HS-27A (cell line): ENCODE measurements at regions not wholly inside any gene's neighbourhood (a gene's known extent, or its start where the extent isn't known, plus 50 kb on each side); places are given as distances from the start of the nearest gene placed in this dataset.

Experiments used
- DNase-seq: peaks from one replicate; pipeline ENCODE4 v3.0.0-alpha.2; 2012; ENCODE audit warnings: low read depth, missing footprints

DNA sequence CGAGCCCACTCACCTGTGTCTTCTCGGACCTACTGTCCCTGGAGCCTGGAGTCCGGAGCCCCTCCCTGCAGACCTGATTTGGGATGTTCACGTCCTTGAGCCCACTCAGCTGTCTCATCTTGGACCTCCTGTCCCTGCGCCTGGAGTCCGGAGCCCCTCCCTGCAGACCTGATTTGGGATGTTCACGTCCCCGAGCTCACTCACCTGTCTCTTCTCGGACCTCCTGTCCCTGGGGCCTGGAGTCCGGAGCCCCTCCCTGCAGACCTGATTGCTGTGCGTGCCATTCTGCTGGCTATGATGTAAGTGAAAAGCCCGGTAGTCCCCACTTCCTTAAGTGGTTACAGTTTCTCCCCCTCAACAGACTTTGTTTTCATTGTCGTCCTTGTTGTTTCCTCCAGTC, 867.1 kb downstream of the BRD1 start:
- no peak for DNase-seq

DNA sequence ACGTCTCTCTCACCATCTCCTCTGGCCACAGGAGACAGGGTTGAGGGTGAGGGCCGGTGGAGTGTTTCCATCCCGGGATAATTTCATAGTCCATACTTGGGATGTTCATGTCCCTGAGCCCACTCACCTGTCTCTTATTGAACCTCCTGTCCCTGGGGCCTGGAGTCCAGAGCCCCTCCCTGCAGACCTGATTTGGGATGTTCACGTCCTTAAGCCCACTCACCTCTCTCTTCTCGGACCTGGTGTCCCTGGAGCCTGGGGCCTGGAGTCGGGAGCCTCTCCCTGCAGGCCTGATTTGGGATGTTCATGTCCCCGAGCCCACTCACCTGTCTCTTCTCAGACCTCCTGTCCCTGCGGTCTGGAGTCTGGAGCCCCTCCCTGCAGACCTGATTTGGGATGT, 868.2 kb downstream of the BRD1 start:
- DNase-seq: no peak

DNA sequence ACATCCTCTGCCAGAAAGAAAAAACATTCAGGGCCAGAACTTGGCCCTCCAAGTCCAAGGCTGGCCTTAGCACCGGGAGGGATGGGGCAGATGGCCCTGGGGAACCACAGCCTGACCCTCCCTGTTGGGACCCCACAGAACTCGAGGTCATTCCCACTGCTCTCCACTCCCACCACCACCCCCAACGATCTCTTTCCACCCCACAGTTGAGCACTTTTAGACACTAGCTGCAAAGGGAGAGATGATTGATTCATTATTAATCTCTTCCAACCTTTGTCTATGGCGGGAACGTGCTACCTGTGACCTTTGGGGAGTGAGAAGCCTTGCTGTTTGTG, 869.7 kb downstream of the BRD1 start:
- DNase-seq: no peak

DNA sequence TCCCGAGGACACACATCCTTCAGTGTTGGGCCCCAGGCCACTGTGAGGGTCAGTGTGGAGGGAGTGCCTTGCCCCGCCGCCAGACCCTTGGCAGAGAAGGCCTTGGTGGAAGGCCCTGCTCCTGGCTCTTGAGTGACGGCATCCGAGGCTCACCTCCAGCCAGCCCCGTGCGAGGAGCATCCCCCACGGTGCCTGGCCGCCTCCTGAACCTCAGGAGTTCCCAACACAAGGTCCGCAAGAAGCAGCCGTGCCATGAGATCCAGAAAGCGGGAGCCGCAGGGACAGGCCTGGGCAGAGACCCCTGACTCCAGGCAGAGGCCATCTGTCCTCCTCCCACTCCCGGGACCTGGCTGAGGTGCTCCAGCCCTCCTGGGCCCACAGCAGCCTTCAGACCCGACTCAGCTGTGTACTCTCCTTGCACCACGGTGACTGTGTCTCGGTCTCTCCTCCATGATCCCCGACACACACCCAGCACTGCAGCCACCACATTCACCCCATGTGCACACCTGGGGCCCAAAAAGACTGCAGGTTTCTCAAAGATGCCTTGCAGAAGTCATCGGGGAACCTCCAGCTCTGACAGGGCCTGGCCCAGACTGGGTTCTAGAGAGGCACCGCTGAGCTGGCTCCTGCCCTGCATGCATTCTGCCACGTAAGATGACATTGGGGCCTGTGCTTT, 870.2 kb downstream of the BRD1 start:
- DNase-seq: no peak

DNA sequence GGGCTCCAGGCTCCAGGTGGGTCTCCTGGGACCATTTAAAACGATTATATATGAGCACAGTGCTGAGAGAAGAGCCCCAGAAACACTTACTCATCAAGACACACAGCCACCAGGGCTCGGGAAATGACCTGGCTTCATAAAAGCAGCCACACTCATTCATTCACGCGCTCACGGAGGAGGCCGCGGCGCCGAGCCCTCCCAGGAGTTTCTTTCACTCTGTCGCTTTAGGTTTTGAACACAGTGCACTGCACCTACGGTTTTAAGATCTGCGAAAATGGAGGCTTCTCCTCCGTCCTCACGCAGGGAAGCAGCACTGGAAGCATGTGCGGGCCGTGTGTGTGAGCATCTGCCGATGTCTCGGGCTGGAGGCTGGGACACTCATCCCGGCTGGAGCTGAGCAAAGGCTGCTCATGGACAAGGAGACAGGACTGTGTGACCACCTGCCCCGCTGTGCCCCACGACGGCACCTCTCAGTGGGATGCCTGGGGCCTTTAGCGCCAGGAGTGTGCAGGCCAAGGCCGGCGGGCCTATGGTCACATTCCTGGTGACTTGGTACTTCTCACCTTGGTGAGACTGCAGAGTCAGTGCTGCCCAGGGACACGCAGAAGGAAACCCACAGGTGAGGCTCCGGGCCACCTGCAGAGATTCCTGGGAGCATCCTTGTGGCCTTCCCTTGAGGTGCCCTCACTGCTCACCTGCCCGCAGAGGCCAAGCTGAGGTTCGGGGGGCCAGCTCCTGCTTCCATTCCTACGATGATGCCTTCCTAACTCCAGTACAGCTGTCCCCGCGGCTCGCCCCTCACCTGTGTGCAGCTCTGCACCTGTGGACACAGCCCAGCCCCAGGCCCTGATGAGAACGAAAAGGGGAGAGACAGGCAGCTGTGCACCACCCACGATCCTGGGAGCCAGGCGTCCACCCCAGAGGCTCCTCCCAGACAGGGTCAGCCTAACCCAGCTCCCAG, 872.0 kb downstream of the BRD1 start:
- no peak for DNase-seq

DNA sequence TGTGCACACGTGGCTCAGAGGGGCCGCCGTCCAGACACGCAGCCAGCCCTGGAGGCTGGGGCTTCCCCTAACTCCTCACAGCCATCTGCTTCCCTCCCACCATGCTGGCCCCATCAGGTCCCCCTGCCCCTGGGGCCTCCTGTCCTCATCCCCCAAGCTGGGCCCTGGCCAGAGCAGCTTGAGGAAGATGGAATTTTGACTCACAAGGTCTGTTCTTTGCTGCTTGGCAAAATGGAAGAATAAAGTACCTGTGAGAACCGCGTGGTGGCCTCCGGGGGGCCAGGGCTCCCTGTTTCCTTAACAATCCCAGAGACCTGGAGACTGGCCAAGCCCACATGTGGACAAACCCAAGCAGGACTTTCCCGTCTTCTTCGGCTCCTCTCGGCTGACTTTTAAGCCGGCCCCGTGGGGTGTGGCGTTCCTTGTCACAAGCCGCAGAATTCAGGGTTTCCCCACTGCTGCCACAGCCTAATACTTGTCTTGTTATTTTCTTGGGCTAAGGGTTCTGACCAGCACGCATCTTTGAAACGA, 872.8 kb downstream of the BRD1 start:
- DNase-seq: no peak

DNA sequence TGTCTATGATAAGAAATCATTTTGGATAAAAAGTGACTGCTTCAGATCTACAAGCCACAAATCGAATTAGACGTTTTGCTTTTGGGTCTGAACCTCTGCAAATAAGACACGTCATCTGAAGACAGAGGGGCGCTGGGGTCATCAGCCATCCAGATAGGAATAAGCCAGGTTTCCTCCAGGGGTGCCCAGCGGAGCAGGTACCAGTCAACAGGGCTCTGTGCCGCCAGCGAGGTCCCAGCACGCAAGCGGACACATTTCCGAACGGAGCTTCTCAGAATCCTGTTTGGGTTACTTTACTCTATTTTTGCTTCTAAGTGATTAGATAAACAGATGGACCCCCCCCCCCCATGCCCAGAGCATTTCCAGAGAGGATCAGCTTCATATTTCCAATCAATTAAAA, 873.8 kb downstream of the BRD1 start:
- DNase-seq: no peak

DNA sequence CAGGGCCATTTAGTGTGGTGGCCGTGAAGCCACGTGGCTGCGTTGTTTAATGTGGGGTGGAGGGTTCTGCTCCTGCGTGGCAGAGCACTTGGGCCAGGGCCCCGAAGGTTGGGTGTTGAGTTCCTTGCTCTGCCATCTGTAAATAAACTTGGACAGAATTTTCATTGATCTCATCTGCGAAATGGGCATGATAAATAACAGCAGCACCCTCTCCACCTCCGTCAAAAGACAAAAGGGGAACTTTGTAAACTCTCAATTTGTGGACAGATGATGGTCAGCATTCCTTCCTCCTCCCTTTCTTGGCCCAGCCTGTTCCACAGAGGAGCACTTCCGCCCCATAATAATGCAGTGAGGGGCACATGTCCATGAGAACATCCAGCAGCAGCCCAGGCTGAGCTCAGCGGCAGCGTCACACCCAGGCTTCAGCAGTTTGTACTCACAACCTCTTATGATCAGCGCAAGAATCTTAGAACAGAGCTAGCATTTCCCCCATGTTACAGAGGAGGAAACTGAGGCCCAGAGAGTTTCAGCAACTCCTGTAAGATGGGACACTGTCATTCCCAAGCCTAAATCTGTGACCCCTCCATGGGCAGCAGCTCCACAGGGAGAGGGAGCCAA, 874.5 kb downstream of the BRD1 start:
- DNase-seq: no peak

DNA sequence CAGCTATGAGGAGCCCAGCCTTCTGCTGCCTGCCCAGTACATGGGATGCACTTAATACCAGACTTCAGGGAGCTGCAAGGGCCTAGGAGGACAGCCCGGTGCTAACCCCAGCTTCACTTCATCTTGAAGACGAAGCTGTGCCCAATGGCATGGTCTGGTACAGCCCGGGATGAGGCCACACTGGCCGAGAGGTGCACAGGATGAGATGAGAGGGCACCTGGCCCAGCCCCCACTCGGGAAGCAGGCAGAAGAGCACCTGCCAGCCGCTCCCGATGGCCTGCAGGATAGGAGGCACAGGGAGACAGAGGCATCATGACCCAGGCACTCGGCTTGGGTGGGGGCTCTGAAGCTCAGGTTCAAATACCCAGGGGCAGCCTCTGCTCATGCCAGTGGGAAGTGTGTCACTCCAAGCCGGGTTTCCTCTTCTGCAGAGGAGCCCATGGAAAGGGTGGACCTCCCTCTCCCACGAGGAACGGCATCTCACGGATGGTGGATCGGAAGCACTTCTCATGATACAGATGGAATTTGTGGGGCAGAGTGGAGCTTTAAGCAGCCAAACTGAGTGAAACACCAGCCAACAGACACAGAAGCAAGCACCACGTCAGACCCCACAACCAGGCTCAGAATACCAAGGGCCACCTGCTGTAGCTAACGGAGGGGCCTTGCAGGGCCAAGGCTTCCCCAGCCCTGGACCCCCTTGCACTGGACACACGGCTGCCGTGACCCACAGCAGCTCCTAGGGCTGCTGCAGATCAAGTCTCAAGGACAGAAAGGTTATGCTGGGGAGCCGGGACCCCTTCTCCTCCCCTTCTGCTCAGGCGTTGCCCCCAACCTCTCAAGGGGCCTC, 875.2 kb downstream of the BRD1 start:
- no peak for DNase-seq

DNA sequence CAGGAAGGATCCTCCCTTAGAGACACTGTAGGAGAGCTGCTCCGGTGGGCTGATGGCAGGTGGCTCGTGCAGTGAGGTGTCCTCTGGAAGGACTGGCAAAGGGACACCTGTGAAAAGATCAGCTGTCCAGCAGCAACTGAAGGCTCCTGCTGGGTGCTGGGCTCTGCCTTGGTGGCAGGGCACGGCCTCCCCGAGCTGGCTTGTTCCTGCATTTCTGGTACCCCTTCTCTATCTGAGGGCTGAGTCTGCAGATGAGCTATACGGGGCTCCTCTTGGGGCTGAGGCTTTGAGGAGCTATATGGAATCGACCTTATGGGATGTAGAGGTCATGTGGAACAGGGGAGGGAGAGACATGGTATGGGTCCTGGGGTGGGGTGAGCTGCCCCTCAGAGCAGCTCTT, 875.8 kb downstream of the BRD1 start:
- no peak for DNase-seq

DNA sequence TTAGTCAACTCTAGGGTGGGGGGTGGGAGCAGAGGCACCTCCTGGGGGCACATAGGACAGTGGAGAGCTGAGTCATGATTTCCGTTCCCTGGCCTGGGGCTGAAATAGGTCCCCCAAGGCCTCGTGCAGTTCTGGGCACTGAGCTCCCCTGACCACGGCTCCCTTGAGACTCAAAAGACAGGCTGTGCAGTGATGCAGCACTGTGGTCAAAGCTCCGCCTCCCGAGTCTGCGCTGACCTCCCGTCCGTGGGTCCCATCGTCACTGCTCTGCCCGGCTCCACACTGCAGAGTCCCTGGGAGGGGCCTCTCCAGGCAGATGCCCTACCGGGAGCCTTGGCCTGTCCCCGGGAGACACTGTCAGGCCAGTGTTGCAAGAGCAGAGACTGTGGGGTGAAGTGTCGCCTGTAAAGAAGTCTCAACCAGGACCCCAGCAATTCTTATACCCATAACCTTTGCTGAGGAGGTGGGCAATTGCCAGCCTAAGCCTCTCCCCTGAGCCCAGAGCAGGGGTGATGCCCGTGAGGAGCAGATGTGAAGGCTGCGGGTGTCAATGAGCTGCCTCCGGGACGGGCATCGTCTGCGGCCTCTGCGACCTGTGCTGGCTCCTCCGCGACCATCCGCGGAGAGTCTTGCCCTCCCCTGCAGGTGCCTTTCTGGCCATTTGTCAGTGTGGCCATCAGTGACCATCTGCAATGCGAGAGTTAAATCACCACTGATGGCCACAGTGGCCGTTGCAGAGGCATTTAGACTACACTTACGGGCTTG, 877.3 kb downstream of the BRD1 start:
- no peak for DNase-seq

DNA sequence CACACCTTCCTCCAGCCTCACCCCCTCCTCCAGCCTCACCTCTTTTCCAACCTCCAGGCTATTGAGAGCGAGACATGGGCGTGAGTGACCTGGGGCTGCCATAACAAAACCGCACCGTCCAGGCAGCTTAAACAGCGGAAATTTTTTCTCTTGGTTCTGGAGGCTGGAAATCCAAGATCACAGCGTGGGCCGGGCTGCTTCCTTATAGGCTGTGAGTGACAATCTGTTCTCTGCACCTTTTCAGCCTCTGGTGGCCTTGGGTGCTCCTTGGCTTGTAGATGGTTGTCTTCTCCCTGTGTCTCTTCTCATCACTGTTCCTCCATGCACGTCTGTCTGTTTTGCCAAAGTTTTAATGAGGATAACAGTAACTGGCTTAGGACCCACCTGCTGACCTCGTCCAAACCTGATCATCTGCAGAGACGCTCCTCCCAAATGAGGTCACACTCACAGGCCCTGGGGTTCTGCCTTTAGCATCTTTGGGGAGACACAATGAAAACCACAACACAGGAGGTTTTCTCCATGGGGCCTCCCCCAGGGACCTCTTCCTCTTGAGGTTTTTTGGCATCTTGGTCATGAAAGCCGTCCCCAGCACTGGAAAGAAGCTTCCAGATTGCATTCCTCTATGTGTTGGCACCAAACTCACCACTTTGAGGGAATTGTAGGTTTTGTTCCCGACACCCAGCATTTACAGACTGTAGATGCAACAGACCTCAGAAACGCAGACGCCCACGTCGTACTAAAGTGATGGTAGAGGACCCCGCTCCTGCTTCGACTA, 878.1 kb downstream of the BRD1 start:
- no peak for DNase-seq

DNA sequence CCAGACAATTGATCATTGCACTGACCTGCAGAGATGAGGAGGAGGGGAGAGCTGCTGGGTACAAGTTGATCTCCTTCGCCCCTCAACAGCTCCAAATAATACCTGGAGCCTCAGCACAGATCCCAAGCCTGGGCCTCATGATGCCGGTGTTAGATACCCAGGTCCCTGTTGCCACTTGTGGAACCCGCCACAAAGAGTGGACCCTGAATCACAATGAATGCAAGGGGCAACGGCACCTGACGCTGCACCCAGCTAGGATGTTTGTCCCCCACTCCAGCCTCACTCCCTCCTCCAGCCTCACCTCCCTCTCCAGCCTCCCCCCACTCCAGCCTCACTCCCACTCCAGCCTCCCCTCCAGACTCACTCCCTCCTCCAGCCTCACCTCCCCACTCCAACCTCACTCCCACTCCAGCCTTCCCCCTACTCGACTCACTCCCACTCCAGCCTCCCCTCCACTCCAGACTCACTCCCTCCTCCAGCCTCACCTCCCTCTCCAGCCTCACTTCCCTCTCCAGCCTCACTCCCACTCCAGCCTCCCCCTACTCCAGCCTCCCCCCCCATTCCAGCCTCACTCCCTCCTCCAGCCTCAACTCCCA, 879.0 kb downstream of the BRD1 start:
- no peak for DNase-seq

DNA sequence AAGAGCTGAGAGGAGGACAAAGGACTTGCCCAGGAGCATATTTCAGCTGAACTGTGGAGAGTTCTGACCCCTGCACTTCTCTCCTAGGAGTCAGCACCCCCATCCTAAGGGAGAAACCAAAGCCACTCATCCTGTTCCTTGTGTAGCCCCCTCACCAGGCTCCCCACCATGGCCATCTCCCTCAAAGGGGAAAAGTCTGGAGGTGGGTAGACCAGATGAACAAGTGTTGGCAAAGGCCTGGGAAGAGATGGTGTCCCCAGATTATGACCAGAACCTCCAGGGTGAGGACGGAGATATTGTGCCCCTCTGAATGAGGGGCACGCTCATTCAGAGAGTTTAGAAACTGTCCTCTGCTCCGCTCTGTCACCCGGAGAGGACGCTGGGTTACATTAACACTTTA, 880.0 kb downstream of the BRD1 start:
- no peak for DNase-seq

DNA sequence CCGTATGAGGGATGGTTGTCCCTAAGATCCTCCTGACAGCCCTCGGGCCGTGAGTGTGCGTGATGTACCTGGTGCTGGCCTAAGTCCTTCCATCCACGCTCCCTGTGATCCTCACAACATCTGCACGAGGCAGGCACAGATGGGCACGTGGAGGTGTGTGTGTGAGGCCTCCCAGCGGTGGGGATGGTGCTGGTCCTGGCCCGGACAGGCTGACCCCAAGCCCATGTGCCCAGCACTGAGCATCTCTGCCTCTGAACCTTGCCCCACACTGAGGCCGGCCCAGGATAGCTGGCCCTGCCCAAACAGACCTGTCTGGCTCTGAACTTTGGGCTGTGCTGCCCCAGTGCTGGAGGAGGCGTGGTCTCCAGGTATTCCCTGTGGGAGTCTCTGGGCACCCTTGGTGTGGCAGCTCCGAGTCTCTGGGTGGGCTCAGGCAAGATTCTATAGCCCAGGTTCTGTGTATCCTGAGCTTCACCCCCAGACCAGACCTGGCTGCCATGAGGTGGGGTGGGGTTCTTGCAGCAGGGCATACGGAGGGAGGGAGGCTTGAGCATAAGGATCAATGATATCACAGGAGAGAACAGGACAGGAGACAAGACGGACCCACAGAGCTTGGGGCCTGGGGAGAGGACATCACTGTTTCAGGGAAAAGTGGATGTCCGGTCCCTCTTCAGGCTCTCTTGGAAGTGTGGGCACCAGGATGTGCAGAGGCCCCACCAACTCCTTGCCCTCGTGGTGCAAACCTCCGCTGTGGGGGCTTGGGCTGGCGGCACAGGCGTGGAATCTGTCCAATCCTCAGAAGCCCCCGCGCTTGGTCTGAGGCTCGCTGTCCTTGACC, 881.8 kb downstream of the BRD1 start:
- DNase-seq: no peak

DNA sequence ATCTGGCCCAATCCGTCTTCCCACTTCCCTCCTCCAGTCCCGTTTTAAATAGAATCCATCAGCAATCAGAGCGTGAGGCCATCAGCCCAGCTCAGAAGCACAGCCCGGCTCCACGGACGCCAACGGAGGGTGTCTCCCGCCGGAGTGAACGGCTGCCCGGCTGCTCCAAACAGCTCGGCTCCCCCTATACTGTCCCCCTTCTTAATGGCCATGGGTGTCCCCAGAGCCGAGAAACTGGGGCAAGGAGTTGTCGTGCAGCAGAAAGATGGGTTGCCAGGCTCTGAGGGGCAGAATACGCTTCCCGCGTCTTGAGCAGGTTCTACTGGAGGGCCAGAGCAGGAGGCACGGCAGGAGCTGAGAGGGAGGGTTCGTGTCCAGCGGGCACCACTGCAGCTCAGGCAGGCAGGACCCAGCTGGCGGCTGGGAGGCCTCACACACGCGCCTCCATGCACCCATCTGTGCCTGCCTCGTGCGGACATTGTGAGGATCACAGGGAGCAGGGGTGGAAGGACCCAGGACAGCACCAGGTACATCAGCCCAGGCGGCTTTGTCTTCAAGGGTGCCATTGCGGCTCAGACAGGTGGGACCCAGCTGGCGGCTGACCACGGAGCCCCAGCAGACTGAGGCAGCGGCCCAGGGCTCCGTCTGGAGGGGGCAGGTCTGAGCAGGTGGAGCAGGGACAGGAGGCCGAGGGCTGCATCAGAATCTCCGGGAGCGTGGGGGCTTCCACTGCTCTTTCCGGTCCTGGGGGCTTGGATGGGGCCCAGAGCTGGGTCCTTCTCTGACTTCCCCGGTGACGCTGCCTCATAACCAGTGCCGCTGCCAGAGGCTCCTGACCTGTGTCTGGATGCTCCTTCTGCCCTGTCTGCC, 882.7 kb downstream of the BRD1 start:
- no peak for DNase-seq

DNA sequence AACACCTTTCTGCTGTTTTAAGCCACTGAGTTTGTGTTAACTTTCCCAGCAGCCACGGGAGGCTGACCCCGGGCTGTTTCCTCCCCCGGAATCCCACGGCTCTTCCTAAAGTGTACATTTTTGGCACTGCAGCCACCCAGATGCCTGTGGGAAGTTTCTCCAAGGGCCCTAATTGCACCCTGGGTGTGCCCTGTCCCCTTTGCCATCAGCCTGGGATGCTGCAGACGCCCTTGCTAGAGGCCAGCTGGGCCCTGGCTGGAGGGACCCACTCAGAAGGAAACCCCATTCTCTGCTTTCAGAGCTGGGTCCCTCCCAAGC, 883.3 kb downstream of the BRD1 start:
- DNase-seq: no peak
